Fibroblast of mammary gland (primary cell): ENCODE measurements at regions not wholly inside any gene's neighbourhood (a gene's known extent, or its start where the extent isn't known, plus 50 kb on each side); places are given as distances from the start of the nearest gene placed in this dataset.

Experiments used
- DNase-seq: peaks from one replicate; pipeline ENCODE4 v3.0.0-alpha.2; 2010; ENCODE audit warnings: low read depth
- H3K4me3 ChIP-seq: 2 replicates; pipeline ENCODE4 v1.5.1; 2011; ENCODE audit warnings: low read depth, mild to moderate bottlenecking, low read length, moderate library complexity; ENCODE audit not compliant: control insufficient read depth
- TF ChIP-seq, protein P1 (sequence below): conservative IDR thresholded peaks from 2 replicates; pipeline ENCODE4 v1.5.1; 2011; ENCODE audit warnings: low read depth, low read length, inconsistent platforms; ENCODE audit not compliant: control insufficient read depth, insufficient read depth

DNA sequence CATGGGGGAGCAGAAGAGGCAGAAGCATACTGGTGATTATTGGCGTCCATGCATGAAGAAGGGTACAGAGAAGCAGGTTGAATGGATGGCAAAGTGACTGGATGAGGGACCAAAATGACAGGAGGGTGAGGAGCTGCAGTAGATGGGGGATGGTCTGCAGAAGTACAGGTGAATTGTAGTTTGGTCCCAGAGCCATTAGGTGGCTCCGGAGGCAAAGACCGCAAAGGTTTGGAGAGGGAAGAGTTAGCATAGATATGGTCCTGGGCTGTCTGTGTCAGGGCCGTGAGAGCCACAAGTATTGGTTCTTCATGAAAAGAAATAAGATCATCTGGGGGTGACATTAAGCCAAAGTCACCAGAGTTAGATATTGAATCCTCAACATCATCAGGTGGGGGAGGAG is 59.0 kb upstream of the ZNF726 start:
- TF ChIP-seq, protein P1, sequence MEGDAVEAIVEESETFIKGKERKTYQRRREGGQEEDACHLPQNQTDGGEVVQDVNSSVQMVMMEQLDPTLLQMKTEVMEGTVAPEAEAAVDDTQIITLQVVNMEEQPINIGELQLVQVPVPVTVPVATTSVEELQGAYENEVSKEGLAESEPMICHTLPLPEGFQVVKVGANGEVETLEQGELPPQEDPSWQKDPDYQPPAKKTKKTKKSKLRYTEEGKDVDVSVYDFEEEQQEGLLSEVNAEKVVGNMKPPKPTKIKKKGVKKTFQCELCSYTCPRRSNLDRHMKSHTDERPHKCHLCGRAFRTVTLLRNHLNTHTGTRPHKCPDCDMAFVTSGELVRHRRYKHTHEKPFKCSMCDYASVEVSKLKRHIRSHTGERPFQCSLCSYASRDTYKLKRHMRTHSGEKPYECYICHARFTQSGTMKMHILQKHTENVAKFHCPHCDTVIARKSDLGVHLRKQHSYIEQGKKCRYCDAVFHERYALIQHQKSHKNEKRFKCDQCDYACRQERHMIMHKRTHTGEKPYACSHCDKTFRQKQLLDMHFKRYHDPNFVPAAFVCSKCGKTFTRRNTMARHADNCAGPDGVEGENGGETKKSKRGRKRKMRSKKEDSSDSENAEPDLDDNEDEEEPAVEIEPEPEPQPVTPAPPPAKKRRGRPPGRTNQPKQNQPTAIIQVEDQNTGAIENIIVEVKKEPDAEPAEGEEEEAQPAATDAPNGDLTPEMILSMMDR: no peak
- no peak overlapping the region for H3K4me3 ChIP-seq
- DNase-seq: no peak

DNA sequence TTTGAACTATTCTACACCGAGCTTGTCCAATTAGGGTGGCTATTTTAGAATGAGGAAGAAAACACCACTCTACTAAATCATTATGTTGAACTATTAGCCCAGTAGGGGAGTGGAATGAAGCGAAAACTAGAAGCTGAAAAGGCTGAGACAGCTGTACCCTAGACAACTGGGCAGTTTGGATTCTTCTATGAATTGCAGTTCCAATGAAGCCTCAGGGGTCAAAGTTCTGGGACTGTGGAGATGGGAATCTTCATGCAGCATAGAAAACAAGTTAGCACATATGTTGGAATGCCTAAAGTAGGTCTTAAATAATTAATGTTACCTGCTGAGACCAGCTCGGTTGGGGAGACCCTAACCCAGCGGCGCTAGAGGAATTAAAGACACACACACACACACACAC is 62.7 kb upstream of the ZNF726 start:
- no peak overlapping the region for H3K4me3 ChIP-seq
- TF ChIP-seq, protein P1: no peak
- DNase-seq: no peak

DNA sequence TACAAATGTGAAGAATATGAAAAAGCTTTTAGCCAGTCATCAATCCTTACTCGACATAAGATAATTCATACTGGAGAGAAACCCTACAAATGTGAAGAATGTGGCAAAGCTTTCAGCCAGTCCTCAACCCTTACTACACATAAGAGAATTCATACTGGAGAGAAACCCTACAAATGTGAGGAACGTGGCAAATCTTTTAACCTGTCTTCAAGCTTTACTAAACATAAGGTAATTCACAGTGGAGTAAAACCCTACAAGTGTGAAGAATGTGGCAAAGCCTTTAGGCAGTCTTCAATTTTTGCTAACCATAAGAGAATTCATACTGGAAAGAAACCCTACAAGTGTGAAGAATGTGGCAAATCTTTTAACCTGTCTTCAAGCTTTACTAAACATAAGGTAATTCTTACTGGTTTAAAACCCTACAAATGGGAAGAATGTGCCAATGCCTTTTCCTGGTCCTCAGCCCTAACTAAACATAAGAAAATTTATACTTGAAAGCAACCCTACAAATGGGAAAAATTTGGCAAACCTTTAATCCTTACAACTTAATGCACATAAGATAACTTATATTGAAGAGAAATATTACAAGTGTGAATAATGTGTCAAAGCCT is 74.1 kb upstream of the ZNF681 start:
- TF ChIP-seq, protein P1: no peak
- no peak for DNase-seq
- no peak overlapping the region for H3K4me3 ChIP-seq

DNA sequence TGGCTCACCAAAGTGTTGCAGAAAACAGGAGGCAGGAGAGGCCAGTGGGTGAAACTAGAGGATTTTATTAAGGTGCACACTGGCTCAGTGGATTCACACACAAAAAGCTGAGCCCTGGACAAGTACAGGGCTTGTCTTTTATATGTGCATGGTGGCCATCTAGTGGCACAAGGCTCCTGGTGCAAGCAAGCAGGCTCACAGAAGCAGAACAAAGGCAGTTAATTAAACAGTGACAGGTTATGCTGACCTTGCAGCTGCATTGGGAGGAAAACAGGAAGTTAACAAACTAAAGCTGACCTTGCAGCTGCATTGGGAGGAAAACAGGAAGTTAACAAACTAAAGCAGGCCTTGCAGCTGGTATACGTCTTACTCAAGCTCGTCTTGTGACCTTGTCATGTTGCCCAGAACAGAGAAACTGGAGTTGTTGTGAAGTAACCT is 65.3 kb upstream of the ZNF681 start:
- TF ChIP-seq, protein P1: peak; percentile 5
- DNase-seq: peak; percentile 4
- no peak overlapping the region for H3K4me3 ChIP-seq

DNA sequence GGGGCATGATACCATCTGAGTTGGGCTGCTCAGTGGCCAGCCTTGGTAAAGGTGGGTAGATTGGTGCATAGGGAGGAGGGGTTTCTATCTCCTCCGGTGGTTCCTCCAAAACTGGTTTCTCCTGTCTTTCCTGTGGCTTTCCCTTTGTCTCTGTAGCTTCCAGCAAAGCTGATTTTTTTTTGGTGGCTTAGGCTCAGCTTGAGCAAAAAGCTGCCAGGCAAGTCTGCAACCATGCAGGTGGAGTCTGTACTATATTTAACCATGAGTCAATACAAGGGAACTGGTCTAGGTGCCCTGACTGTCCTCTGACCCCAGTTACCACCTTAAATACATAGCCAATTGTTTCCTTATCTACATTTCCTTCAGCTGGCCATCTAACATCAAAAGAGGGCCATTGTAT is 64.0 kb upstream of the ZNF681 start:
- TF ChIP-seq, protein P1: no peak
- no peak for DNase-seq
- H3K4me3 ChIP-seq: no peak overlapping the region

DNA sequence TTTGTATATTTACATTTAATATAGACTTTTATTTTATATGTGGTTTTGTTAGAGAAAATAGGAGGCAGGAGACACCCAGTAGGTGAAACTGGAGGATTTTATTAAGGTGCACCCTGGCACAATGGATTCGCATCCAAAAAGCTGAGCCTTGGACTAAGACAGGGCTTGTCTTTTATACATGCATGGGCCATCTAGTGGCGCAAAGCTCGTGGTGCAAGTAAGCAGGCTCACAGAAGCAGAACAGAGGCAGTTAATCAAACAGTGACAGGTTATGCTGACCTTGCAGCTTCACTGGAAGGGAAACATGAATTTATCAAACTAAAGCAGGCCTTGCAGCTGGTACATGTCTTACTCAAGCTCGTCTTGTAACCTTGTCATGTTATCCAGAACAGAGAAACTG is 58.8 kb upstream of the ZNF681 start:
- DNase-seq: peak; percentile 17
- TF ChIP-seq, protein P1: peak; percentile 38
- no peak overlapping the region for H3K4me3 ChIP-seq

DNA sequence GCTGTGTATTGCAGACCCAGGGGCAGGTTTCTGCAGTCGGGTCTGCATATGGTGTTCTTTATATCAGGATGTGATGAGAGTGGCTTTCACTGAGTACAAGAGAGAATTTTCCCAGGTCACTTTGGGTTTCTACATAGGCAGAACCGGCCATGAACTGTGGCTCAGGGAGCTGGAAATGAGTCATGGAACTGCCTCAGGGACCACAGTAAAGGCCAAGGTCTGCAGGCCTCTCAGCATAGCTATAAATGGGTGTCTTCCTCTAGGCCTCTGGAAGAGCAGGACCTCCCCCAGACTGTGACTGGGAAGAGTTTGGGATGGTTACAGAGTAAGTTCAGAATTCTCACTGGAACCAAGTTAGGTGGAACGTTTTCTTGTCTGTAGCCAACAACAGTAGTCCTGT is 51.8 kb upstream of the ZNF681 start:
- no peak for DNase-seq
- TF ChIP-seq, protein P1: no peak
- no peak overlapping the region for H3K4me3 ChIP-seq
